GM19025 (cell line): ENCODE measurements at regions not wholly inside any gene's neighbourhood (a gene's known extent, or its start where the extent isn't known, plus 50 kb on each side); places are given as distances from the start of the nearest gene placed in this dataset.

ENCODE experiments used
- ATAC-seq: cut with Tn5 transposase; IDR thresholded peaks from one replicate; pipeline ENCODE4 v1.9.1; 2021; ENCODE audit warnings: mild to moderate bottlenecking, low read depth, moderate library complexity; ENCODE audit not compliant: unreplicated experiment

DNA sequence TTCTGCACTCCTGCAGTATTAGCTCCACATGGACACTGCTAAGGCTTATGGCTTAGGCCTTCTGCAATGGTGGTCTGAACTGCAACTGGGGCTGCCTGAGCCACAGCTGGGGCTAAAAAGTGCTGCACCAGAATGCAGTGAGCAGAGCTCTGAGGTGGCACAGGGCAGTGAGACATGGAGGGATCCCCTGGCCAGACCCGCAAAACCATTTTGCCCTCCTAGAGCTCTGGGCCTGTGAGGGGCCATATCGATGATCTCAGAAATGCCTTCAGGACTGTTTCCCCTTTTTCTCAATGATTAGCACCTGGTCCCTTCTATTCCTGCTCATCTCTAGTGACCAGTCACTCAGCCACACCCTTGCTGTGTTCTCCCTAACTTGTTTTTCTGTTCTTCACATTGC, 397.7 kb downstream of the UQCRFS1 start:
- ATAC-seq = no peak

- no peak for ATAC-seq
Measured at GRCh38 chr19:28794301-28794700, 418.6 kb downstream of the UQCRFS1 start.

- no peak for ATAC-seq
Measured at GRCh38 chr19:28793391-28794168, 419.4 kb downstream of the UQCRFS1 start.

DNA sequence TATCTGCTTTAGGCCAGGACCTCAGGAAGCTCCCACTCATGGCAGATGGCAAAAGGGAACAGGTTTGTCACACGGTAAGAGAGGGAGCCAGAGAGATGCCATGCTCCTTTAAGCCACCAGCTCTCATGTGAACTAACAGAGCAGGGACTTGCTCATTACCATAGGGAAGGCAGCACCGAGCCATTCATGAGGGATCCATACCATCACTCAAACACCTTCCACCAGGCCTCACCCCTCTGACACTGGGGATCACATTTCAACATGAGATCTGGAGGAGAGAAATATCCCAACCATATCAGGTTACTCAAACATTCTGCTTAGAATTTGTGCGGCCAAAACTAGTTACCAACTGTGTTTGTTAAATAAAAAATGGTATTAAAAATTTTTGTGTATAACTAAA, 427.0 kb downstream of the UQCRFS1 start:
- ATAC-seq = no peak

DNA sequence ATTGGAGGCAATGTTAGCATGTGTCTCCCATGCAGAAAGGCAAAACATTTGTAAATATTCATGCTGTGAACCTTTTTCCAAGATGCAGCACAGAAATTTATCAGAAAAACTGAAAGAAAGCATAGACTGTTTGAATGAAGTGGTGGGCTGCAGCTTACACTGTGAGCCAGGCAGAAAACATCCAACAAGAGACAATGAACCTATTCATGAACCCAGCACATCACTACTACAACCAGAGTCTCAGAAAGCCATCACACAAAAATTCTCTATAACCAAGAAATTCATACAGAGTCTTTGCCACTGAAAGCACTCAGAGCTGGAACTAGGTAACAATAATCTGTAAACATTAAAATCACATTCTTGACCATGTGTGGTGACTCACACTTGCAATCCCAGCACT, 448.9 kb downstream of the UQCRFS1 start:
- no peak for ATAC-seq

DNA sequence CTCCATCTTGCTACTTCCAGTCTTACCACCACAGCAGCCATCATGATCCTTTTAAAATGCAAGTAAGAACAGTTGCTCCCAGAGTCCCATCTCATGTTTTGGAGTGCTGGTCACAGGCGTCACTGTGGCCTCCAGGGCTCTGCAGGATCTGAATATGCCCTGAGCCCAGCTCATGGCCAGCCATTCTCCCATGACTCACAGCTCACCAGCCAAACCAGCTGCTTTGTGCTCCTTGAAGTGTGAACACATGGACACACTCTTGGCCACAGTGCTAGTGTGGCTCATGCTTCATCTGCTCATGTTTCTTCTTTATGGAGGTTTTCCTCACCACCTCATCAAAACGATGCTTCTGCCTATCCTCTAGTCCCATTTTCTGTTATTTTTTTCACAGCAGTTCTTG, 466.5 kb downstream of the UQCRFS1 start:
- ATAC-seq = no peak

DNA sequence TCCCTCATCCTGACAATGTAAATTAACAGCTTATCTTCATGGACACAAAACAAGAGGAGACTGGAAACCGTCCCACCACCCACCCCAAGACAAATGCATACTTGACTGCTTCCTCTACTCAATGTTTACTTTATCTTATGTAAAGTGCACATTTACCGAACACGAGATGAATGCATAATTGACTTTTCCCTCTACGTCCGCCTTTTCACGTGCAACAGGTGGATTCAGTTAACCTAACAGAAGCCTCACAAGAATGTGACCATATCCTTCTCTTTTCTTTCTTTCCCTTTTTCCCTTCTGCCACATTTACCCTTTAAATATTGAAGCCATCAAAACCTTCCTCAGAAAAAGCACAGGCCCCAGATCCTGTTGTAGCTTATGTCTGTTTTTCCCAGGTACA, 468.0 kb downstream of the UQCRFS1 start:
- no peak for ATAC-seq

GRCh38 chr19:28744014-28744413, 468.9 kb downstream of the UQCRFS1 start:
- ATAC-seq = no peak

GRCh38 chr19:28737021-28737895, 475.7 kb downstream of the UQCRFS1 start:
- ATAC-seq = no peak

GRCh38 chr19:28736528-28736927, 476.4 kb downstream of the UQCRFS1 start:
- ATAC-seq = no peak

DNA sequence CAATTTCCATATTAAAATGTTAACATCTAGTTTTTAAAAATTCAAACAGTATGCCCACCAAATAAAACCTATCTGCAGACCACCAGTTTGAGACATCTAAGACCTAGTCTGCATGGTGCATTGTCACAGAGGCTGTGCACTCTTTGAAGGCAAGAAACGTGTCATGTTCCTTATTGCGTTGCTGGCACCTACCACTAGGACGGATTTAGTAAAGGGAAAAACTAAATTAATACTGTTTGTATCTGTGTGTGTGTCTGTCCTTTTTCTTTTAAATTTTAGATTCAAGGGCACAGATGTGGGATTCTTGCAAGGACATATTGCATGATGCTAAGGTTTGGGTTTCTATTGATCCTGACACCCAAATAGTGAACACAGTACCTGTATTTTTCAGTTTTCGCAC, 481.4 kb downstream of the UQCRFS1 start:
- ATAC-seq = no peak

DNA sequence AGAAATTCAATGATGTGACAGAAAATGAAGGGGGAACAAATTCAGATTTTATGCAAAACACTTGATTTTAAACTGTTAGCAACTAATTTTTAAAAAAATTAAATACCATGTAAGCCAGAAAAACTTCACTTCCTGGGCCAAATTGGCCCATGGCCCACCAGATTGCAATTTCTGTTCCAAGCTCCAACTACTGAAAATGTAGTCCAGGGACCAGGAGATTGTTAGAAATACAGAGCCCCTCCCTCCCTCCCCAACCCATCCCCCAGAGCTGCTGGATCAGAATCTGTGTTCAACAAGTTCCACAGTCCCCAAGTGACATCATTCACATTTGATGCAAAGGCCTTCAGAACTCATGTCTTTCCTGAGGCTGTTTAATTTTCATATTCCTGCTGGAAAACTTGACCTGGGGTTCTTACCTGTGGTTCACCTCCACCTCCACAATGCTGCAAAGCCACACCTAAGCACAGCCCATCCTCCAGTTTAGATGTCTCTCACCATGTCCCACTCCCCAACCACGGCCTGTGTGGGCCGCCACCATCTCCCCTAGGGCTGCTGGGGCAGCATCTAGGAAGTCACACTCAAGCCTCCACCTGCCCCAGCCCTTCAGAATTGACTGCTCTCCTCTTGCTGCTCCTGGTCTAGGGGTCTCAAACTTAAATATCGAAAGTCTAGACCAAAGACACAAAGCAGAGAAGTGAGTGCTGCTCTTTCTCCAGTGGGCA, 482.0 kb downstream of the UQCRFS1 start:
- ATAC-seq = no peak

- no peak for ATAC-seq
Measured at GRCh38 chr19:28727480-28728159, 485.3 kb downstream of the UQCRFS1 start.

DNA sequence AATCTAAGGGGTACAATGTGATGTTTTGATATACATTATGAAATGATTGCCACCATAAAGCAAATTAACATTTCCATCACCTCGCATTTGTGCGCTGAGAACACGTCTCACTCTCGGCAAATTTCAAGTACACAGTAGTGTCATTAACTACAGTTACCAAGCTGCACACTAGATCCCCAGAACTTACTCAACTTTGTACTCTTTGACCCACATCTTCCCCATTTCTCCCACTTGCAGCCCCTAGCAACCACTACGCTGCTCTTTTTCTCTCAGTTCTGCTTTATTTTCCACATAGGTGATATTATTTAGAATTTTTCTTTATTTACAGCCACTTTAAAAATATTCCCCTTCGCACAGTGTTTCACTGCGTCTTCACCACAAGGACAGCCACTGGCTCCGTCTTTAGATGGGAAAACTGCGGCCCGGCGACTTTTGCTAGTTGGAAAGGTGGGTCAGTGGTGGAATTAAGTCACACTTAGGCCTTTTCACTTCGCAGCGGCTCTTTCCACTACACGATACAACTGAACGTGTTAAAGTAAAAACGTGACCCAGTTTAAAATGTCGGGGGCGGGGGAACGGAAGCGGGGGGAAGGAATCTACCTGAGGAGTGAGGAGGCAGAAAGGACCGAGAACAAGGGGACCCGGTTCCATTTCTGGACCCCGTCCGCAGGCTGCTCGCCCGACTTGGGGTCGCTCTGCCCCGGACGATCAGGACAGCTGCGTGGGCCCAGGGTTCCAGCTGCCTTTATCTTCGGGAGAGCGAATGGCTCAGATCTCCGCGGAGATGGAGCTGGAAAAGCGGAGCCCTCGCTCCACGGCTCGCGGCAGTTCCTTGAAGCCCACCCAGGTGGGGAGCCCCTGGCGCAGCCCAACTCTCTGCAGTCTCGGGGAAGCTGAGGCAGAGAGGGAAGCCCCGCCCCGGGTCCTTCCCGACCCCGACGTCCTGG, 486.1 kb downstream of the UQCRFS1 start:
- no peak for ATAC-seq

DNA sequence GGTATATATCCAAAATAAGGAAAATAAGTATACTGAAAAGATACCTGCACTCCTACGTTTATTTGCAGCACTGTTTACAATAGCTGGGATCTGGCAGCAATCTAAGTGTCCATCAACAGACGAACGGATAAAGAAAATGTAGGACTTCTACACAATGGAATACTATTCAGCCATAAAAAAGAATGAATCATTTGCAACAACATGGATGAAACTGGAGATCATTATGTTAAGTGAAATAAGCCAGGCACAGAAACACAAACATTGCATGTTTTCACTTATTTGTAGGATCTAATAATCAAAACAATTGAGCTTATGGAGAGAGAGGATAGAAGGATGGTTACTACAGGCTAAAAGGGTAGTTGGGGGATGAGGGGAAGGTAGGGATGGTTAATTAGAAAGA, 494.0 kb downstream of the UQCRFS1 start:
- ATAC-seq = no peak

DNA sequence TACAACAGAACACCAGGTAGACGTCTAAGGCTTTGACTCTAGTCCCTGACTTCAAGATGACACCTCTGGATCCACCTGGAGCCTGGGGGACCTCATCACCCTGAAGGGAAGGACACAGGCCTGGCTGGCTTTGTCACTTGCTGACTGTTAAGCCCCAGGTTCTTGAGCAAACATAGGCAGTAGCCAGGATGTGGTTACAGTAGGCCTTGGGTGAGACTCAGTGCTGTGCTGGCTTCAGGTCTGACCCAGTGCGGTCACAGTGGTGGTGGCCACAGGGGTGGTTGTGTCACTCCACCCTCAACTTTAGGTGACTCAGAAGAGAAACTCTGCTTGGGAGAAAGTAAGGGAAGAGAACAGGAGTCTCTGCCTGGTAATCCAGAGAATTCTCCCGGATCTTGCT, 497.8 kb downstream of the UQCRFS1 start:
- no peak for ATAC-seq

DNA sequence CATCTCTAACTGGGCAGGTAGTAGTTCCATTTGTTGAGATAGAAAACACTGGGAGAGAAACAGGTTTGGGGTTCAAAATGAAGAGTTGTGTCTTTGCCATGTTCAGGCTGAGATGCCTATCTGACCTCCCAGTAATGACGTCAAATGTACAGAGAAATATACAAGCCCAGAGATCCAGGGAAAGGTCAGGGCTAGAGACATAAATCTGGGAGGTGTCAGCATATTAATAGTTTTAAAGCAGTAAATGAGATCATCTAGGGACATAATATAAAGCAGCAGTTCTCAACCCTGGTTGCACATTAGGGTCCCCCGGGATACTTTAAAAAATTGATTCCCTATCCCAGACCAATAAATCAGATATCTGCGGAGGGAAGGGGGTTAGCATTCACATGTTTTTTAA, 501.5 kb downstream of the UQCRFS1 start:
- no peak for ATAC-seq

DNA sequence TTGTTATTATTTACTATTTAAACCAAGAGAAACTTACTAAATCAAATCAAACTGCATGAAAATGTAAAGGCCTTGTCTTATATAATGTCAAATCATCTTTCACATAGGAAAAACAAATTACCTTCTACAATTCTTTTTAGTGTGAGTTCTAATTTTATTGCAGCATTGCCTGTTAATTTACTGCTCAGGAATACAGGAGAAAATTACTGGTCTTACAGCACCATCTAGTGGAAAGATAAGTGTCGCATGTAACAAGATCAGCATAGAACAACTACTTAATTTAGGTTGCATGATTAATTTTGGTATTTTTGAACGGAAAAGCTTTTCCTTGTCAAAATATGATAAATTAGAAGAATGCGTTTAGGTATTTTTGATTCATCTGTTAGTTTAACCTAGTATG, 502.7 kb downstream of the UQCRFS1 start:
- no peak for ATAC-seq

- no peak for ATAC-seq
Measured at GRCh38 chr19:28706693-28707092, 506.3 kb downstream of the UQCRFS1 start.

DNA sequence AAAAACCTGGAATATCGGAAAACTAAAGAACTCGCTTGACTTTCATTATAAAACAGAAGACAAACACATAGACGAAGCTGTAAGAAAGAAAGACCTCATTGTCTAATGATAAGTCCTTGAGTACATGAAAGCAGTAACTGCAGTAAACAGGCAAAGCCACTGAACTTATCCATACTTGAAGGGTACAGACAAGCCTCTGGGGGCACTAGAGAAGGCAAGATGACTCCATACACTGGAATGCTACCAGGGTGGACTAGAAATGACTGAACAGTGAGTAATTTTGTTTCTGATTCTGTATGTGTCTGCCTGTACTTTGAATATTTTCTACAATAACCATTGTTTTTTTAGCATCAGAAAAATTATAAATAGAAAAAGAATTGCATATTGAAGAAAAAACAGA, 507.9 kb downstream of the UQCRFS1 start:
- no peak for ATAC-seq
